KMS-11 (cell line): ENCODE measurements at regions not wholly inside any gene's neighbourhood (a gene's known extent, or its start where the extent isn't known, plus 50 kb on each side); places are given as distances from the start of the nearest gene placed in this dataset.
"Not testable (repeated sequence)": the region's sequence is repeated elsewhere in the genome, so short reads cannot be mapped to it uniquely, and the experiment has no call there.

Experiments
- H2AFZ ChIP-seq: fragments of 200-600 bp; sonication (generic); 2 replicates; pipeline ENCODE4 v1.6.1; 2016; ENCODE audit warnings: antibody characterized with exemption, mixed run types, low read depth
- H3K27ac ChIP-seq: fragments of 200-600 bp; sonication (generic); 2 replicates; pipeline ENCODE4 v1.6.1; 2016; ENCODE audit warnings: mild to moderate bottlenecking, mixed run types
- H3K27me3 ChIP-seq: fragments of 200-600 bp; sonication (generic); 2 replicates; pipeline ENCODE4 v1.6.1; 2017; ENCODE audit warnings: mild to moderate bottlenecking, low read depth, mixed run types, moderate library complexity; ENCODE audit not compliant: insufficient read depth
- H3K36me3 ChIP-seq: fragments of 200-600 bp; sonication (generic); 2 replicates; pipeline ENCODE4 v1.6.1; 2017; ENCODE audit warnings: mild to moderate bottlenecking, mixed run types; ENCODE audit not compliant: insufficient read depth
- H3K4me1 ChIP-seq: fragments of 200-600 bp; sonication (generic); 2 replicates; pipeline ENCODE4 v1.6.1; 2016; ENCODE audit warnings: mild to moderate bottlenecking, low read depth, mixed run types; ENCODE audit not compliant: poor library complexity, severe bottlenecking
- H3K4me2 ChIP-seq: fragments of 200-600 bp; sonication (generic); 2 replicates; pipeline ENCODE4 v1.7.0; 2016; ENCODE audit warnings: mild to moderate bottlenecking, mixed run types
- H3K4me3 ChIP-seq: fragments of 200-600 bp; sonication (generic); IDR thresholded peaks from 2 replicates; pipeline ENCODE4 v1.6.1; 2017; ENCODE audit warnings: low read depth, low read length, mixed read lengths; ENCODE audit not compliant: insufficient read depth
- H3K79me2 ChIP-seq: fragments of 200-600 bp; sonication (generic); 2 replicates; pipeline ENCODE4 v1.6.1; 2016; ENCODE audit warnings: low read depth, mixed run types; ENCODE audit not compliant: insufficient read depth
- H3K9ac ChIP-seq: fragments of 200-600 bp; sonication (generic); 2 replicates; pipeline ENCODE4 v1.6.1; 2016; ENCODE audit warnings: mild to moderate bottlenecking, mixed run types
- H4K20me1 ChIP-seq: fragments of 200-600 bp; sonication (generic); 2 replicates; pipeline ENCODE4 v1.6.1; 2016; ENCODE audit warnings: mild to moderate bottlenecking, mixed run types; ENCODE audit not compliant: insufficient read depth
- TF ChIP-seq, protein P1 (sequence below): fragments of 200-600 bp; sonication (generic); conservative IDR thresholded peaks from 2 replicates; pipeline ENCODE4 v1.6.1; 2017; ENCODE audit warnings: low read depth, mild to moderate bottlenecking, antibody characterized with exemption, low read length, moderate library complexity, mixed read lengths

GRCh38 chr6:148001844-148002642, 340.6 kb upstream of the SASH1 start:
- Histone ChIP-seq H3K4me3 (no peak overlapping the region), H2AFZ (no peak overlapping the region), H3K36me3 (no peaks in the 10 kb centered on the region), H3K27ac (no peak overlapping the region), H3K79me2 (no peaks in the 10 kb centered on the region), H3K9ac (no peak overlapping the region), H3K4me2 (no peak overlapping the region), H4K20me1 (no peaks in the 10 kb centered on the region), H3K27me3 (no peaks in the 10 kb centered on the region), H3K4me1 (no peaks in the 10 kb centered on the region)
- TF ChIP-seq, protein P1, sequence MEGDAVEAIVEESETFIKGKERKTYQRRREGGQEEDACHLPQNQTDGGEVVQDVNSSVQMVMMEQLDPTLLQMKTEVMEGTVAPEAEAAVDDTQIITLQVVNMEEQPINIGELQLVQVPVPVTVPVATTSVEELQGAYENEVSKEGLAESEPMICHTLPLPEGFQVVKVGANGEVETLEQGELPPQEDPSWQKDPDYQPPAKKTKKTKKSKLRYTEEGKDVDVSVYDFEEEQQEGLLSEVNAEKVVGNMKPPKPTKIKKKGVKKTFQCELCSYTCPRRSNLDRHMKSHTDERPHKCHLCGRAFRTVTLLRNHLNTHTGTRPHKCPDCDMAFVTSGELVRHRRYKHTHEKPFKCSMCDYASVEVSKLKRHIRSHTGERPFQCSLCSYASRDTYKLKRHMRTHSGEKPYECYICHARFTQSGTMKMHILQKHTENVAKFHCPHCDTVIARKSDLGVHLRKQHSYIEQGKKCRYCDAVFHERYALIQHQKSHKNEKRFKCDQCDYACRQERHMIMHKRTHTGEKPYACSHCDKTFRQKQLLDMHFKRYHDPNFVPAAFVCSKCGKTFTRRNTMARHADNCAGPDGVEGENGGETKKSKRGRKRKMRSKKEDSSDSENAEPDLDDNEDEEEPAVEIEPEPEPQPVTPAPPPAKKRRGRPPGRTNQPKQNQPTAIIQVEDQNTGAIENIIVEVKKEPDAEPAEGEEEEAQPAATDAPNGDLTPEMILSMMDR: no peak

- H3K4me3 ChIP-seq: no peak overlapping the region
- H2AFZ ChIP-seq: no peak overlapping the region
- no peak overlapping the region for H3K27ac ChIP-seq
- TF ChIP-seq, protein P1: no peak
- no peaks in the 10 kb centered on the region for H4K20me1 ChIP-seq
- no peak overlapping the region for H3K9ac ChIP-seq
- no peaks in the 10 kb centered on the region for H3K79me2 ChIP-seq
- H3K36me3 ChIP-seq: no peaks in the 10 kb centered on the region
- H3K4me1 ChIP-seq: no peaks in the 10 kb centered on the region
- no peak overlapping the region for H3K4me2 ChIP-seq
- no peaks in the 10 kb centered on the region for H3K27me3 ChIP-seq
These were observed 338.0 kb upstream of the SASH1 start for GRCh38 chr6:148004651-148005050.

DNA sequence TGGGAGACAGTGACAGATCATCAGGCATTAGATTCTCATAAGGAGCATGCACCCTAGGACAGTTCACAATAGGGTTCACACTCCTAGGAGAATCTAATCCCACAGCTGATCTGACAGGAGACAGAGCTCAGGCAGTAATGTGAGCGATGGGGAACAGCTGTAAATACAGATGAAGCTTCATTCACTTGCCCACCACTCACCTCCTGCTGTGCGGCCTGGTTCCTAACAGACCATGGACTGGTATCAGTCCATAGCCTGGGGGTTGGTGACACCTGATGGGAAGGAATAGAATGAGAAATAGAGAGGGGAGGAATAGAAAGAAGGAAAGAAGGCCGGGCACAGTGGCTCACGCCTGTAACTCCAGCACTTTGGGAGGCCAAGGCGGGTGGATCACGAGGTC, 336.8 kb upstream of the SASH1 start:
- H3K4me2 ChIP-seq: no peak overlapping the region
- H3K9ac ChIP-seq: no peak overlapping the region
- TF ChIP-seq, protein P1: no peak
- H3K36me3 ChIP-seq: no peaks in the 10 kb centered on the region
- H2AFZ ChIP-seq: no peak overlapping the region
- H3K4me1 ChIP-seq: no peaks in the 10 kb centered on the region
- no peak overlapping the region for H3K4me3 ChIP-seq
- H3K27me3 ChIP-seq: no peaks in the 10 kb centered on the region
- no peaks in the 10 kb centered on the region for H4K20me1 ChIP-seq
- no peaks in the 10 kb centered on the region for H3K79me2 ChIP-seq
- H3K27ac ChIP-seq: no peak overlapping the region

DNA sequence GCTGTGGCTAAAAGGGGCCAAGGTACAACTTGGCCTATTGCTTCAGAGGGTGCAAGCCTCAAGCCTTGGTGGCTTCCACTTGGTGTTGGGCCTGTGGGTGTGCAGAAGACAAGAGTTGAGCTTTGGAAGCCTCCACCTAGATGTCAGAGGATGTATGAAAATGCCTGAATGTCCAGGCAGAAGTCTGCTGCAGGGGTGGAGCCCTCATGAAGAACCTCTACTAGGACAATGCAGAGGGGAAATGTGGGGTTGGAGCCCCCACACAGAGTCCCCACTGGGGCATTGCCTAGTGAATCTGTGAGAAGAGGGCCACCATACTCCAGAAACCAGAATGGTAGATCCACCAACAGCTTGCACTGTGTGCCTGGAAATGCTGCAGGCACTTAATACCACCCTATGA, 332.1 kb upstream of the SASH1 start:
- H2AFZ ChIP-seq, H3K27ac ChIP-seq, H3K9ac ChIP-seq, H3K4me2 ChIP-seq, H3K79me2 ChIP-seq, H4K20me1 ChIP-seq, H3K36me3 ChIP-seq, H3K27me3 ChIP-seq, H3K4me3 ChIP-seq, H3K4me1 ChIP-seq: not testable (repeated sequence)

DNA sequence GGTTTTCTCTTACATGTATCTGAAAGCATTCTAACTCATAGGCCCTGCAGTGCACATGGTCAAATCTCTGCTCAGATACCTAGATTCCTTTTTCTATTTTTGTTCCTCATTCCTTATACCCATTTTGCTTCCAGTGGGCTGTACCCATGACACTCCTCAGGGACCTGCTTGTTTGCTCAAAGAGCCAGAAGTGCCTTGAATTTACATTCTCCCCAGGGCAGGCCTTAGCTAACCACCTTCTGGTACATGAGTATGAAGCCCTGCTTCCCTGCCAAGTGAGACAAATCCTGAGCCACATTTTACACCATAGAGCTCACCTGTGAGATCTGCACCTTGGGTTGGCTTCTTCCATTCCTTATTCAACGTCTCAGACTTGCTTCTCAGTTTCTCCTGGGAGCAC, 326.6 kb upstream of the SASH1 start:
- H3K9ac ChIP-seq: no peak overlapping the region
- no peak overlapping the region for H3K4me2 ChIP-seq
- H3K4me1 ChIP-seq: no peaks in the 10 kb centered on the region
- H3K4me3 ChIP-seq: no peak overlapping the region
- H4K20me1 ChIP-seq: no peaks in the 10 kb centered on the region
- no peaks in the 10 kb centered on the region for H3K36me3 ChIP-seq
- H3K27ac ChIP-seq: no peak overlapping the region
- no peaks in the 10 kb centered on the region for H3K27me3 ChIP-seq
- no peaks in the 10 kb centered on the region for H3K79me2 ChIP-seq
- H2AFZ ChIP-seq: no peak overlapping the region
- TF ChIP-seq, protein P1: no peak
